Fibroblast of lung (primary cell): ENCODE measurements at regions not wholly inside any gene's neighbourhood (a gene's known extent, or its start where the extent isn't known, plus 50 kb on each side); places are given as distances from the start of the nearest gene placed in this dataset.

Experiments used
- CTCF ChIP-seq, 2 donors: IDR thresholded peaks in 1 of 2; conservative IDR thresholded peaks in 1 of 2; 1 replicate in 1 of 2; 2 replicates in 1 of 2; pipeline ENCODE4 v1.5.1; 2011 to 2012; ENCODE audit warnings: low read length in 2 of 2, control low read depth in 1 of 2, inconsistent platforms in 1 of 2, low read depth in 1 of 2, mild to moderate bottlenecking in 1 of 2
- EZH2 ChIP-seq: IDR thresholded peaks from 2 replicates; pipeline ENCODE4 v1.5.1; 2012; ENCODE audit warnings: low read length, control low read depth, mild to moderate bottlenecking; ENCODE audit errors: missing control alignments

GRCh38 chr6:140320081-140321080, 945.9 kb upstream of the CITED2 start:
- no peak for TF ChIP-seq CTCF (conservative IDR thresholded peaks at IDR 0.05 in 1 of 2, IDR thresholded peaks at IDR 0.05 in 1 of 2; ENCODE audit: low read depth in 1 of 2, low read length in 2 of 2)
- TF ChIP-seq EZH2: no peak
